T-cell (primary cell): ENCODE measurements at regions not wholly inside any gene's neighbourhood (a gene's known extent, or its start where the extent isn't known, plus 50 kb on each side); places are given as distances from the start of the nearest gene placed in this dataset.

Experiments
- ATAC-seq, 4 experiments: fragments of 200-7000 bp in 3 of 4; fragments of 150-1000 bp in 1 of 4; cut with Tn5 transposase; replicated peaks in 1 of 4; 1 replicate in 3 of 4; 2 replicates in 1 of 4; pipeline ENCODE4 v1.10.0; 2021; ENCODE audit warnings: moderate library complexity in 3 of 4, mild to moderate bottlenecking in 2 of 4, moderate number of reproducible peaks in 1 of 4
- CTCF ChIA-PET, 2 donors: fragments of 300-600 bp; sonication (Branson Sonifier 250); formaldehyde crosslinking; loops; one replicate each; lab custom pipeline; 2022; ENCODE audit warnings: antibody characterized with exemption in 2 of 2; lab: Charles Lee
- POLR2A ChIA-PET, 2 donors: fragments of 300-600 bp; sonication (Branson Sonifier 250); formaldehyde crosslinking; loops; one replicate each; lab custom pipeline; 2022; ENCODE audit warnings: antibody characterized with exemption in 2 of 2; lab: Charles Lee
- DNase-seq, 35 experiments: peaks; one replicate each; pipeline versions ENCODE4 v3.0.0 to v3.0.0-alpha.2; 2013 to 2023
- H3K27ac ChIP-seq: one replicate; pipeline ENCODE4 v1.5.1; 2013; ENCODE audit warnings: low read length
- H3K27me3 ChIP-seq, 2 experiments: replicated peaks in 1 of 2; 1 replicate in 1 of 2; 2 replicates in 1 of 2; pipeline versions ENCODE4 v1.6.1 to v1.7.0; 2013; ENCODE audit warnings: low read length in 1 of 2, mixed read lengths in 1 of 2; ENCODE audit not compliant: control insufficient read depth in 2 of 2, insufficient read depth in 2 of 2; ENCODE audit errors: extremely low read depth in 1 of 2
- H3K36me3 ChIP-seq, 2 donors: 1 replicate in 1 of 2; 2 replicates in 1 of 2; pipeline versions ENCODE4 v1.6.1 to v1.7.0; 2013; ENCODE audit warnings: low read length in 1 of 2; ENCODE audit not compliant: control insufficient read depth in 2 of 2, insufficient read depth in 1 of 2; ENCODE audit errors: extremely low read depth in 1 of 2
- H3K4me1 ChIP-seq, 2 experiments: 1 replicate in 1 of 2; 2 replicates in 1 of 2; pipeline versions ENCODE4 v1.6.1 to v1.7.0; 2013; ENCODE audit warnings: low read length in 2 of 2, mixed read lengths in 1 of 2; ENCODE audit not compliant: insufficient read depth in 2 of 2, control insufficient read depth in 1 of 2; ENCODE audit errors: extremely low read depth in 1 of 2
- H3K4me3 ChIP-seq, 2 donors: 1 replicate in 1 of 2; 2 replicates in 1 of 2; pipeline versions ENCODE4 v1.5.1 to v1.7.0; 2013; ENCODE audit warnings: mild to moderate bottlenecking in 2 of 2, low read length in 1 of 2, moderate library complexity in 1 of 2; ENCODE audit not compliant: control insufficient read depth in 1 of 2; ENCODE audit errors: extremely low read depth in 1 of 2
- H3K9me3 ChIP-seq: 2 replicates; pipeline ENCODE4 v1.7.0; 2013
- H3K27ac Mint-ChIP-seq, 2 donors: one replicate each; pipeline ENCODE4 v1.8.0; 2020 to 2021; ENCODE audit warnings: mild to moderate bottlenecking in 2 of 2, mixed read lengths in 2 of 2
- H3K27me3 Mint-ChIP-seq, 2 donors: one replicate each; pipeline ENCODE4 v1.8.0; 2021 to 2022; ENCODE audit warnings: mixed read lengths in 2 of 2
- H3K36me3 Mint-ChIP-seq: one replicate; pipeline ENCODE4 v1.8.0; 2021; ENCODE audit warnings: mixed read lengths
- H3K4me1 Mint-ChIP-seq, 3 donors: one replicate each; pipeline ENCODE4 v1.8.0; 2020 to 2022; ENCODE audit warnings: mixed read lengths in 3 of 3, mild to moderate bottlenecking in 1 of 3
- H3K4me3 Mint-ChIP-seq, 3 donors: one replicate each; pipeline ENCODE4 v1.8.0; 2020 to 2022; ENCODE audit warnings: mild to moderate bottlenecking in 3 of 3, mixed read lengths in 3 of 3, moderate library complexity in 3 of 3
- H3K9me3 Mint-ChIP-seq, 3 donors: one replicate each; pipeline ENCODE4 v1.8.0; 2020 to 2022; ENCODE audit warnings: mixed read lengths in 3 of 3
- WGBS: methylation state at CpG from one replicate; pipeline ENCODE4 v1.1.5; 2013; ENCODE audit warnings: missing lambda C conversion rate; ENCODE audit not compliant: insufficient coverage; 5-methylcytosine and 5-hydroxymethylcytosine counted together

DNA sequence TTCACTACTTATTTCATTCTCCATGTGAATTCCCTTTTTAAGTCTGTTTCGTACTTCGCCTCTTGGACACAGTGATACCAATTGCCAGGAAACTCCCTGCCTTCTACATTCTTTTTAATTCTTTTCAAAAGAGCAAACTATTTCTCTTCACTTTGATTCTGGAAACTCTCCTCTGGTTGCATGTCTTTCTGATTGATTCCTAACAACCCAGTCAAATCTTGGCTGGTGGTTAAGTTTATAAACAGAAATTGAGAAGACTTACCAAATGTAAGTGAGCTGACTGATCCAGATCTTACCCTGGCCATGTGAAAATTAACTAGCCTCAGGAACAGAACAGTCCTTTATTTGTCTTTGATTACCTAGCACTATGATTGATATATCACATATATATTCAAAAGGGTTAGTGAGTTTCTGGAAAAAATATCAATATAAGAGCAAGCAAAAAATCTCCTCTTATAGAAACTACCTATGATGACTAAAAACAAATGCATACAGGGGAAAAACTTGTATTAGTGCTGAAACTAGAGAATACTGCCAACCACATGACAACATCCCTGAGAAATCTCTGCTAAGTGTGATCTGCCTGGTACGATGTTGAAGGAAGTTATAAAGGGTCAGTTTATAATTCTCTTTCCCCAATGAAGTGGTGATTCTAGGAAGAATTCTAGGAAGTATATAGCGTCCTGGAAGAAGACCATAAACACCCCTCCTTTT is 152.6 kb upstream of the HTR2A start:
- Histone ChIP-seq H3K4me3 (no peak overlapping the region), H3K9me3 (no peaks in the 10 kb centered on the region), H3K27me3 (peaks cover 0 to 2% of the 10 kb centered on the region in 2 experiments), H3K36me3 (no peaks in the 10 kb centered on the region), H3K4me1 (no peaks in the 10 kb centered on the region), H3K27ac (no peak overlapping the region)
- DNase-seq = no peak
- Mint-ChIP-seq H3K27me3 (peaks cover 9 to 18% of the 10 kb centered on the region in 2 donors), H3K27ac (no peak overlapping the region), H3K4me3 (no peak overlapping the region), H3K4me1 (no peaks in the 10 kb centered on the region), H3K9me3 (no peaks in the 10 kb centered on the region), H3K36me3 (no peaks in the 10 kb centered on the region)
- ATAC-seq = no peak
- POLR2A ChIA-PET = no interaction called here
- 94% methylated on average over 2 of the region's 4 CpGs for WGBS
- CTCF ChIA-PET = no interaction called here

GRCh38 chr13:47046706-47047105 is 149.9 kb upstream of the HTR2A start:
- H3K36me3 Mint-ChIP-seq = no peaks in the 10 kb centered on the region
- H3K27ac Mint-ChIP-seq = no peak overlapping the region
- DNase-seq = no peak
- H3K36me3 ChIP-seq = no peaks in the 10 kb centered on the region
- ChIA-PET POLR2A (no interaction called here), CTCF (no interaction called here)
- H3K9me3 Mint-ChIP-seq = no peaks in the 10 kb centered on the region
- H3K4me1 Mint-ChIP-seq = no peaks in the 10 kb centered on the region
- H3K4me1 ChIP-seq = no peaks in the 10 kb centered on the region
- no peak overlapping the region for H3K27ac ChIP-seq
- H3K27me3 ChIP-seq = peaks cover 0 to 2% of the 10 kb centered on the region in 2 experiments
- no peak overlapping the region for H3K4me3 Mint-ChIP-seq
- 67% methylated on average over 1 of the region's 2 CpGs for WGBS
- no peak overlapping the region for H3K4me3 ChIP-seq
- H3K27me3 Mint-ChIP-seq = peaks cover 15 to 28% of the 10 kb centered on the region in 2 donors
- no peak for ATAC-seq
- no peaks in the 10 kb centered on the region for H3K9me3 ChIP-seq

- no peak overlapping the region for H3K4me3 Mint-ChIP-seq
- no peak for DNase-seq
- no peak overlapping the region for H3K4me3 ChIP-seq
- no peak overlapping the region for H3K27ac ChIP-seq
- peaks cover 0 to 2% of the 10 kb centered on the region in 2 experiments for H3K27me3 ChIP-seq
- H3K4me1 Mint-ChIP-seq = no peaks in the 10 kb centered on the region
- no peaks in the 10 kb centered on the region for H3K9me3 ChIP-seq
- ChIA-PET POLR2A (no interaction called here), CTCF (no interaction called here)
- no peak for ATAC-seq
- H3K9me3 Mint-ChIP-seq = no peaks in the 10 kb centered on the region
- H3K36me3 ChIP-seq = no peaks in the 10 kb centered on the region
- WGBS = no CpG with 5 or more reads among the region's 2 CpGs
- H3K4me1 ChIP-seq = no peaks in the 10 kb centered on the region
- H3K36me3 Mint-ChIP-seq = no peaks in the 10 kb centered on the region
- H3K27me3 Mint-ChIP-seq = peaks cover 13 to 32% of the 10 kb centered on the region in 2 donors
- H3K27ac Mint-ChIP-seq = no peak overlapping the region
Measured at GRCh38 chr13:47044842-47045241, 148.0 kb upstream of the HTR2A start.

GRCh38 chr13:47039106-47039505 is 142.3 kb upstream of the HTR2A start:
- Mint-ChIP-seq H3K4me3 (no peak overlapping the region), H3K4me1 (peaks cover 0 to 2% (median 0%) of the 10 kb centered on the region in 3 donors), H3K27me3 (peaks cover 12 to 27% of the 10 kb centered on the region in 2 donors), H3K9me3 (no peaks in the 10 kb centered on the region), H3K27ac (no peak overlapping the region), H3K36me3 (no peaks in the 10 kb centered on the region)
- no peak for DNase-seq
- Histone ChIP-seq H3K4me3 (no peak overlapping the region), H3K9me3 (no peaks in the 10 kb centered on the region), H3K36me3 (no peaks in the 10 kb centered on the region), H3K4me1 (no peaks in the 10 kb centered on the region), H3K27ac (no peak overlapping the region), H3K27me3 (no peaks in the 10 kb centered on the region)
- ChIA-PET CTCF (no interaction called here), POLR2A (no interaction called here)
- no peak for ATAC-seq
- WGBS = no CpG with 5 or more reads among the region's 2 CpGs

DNA sequence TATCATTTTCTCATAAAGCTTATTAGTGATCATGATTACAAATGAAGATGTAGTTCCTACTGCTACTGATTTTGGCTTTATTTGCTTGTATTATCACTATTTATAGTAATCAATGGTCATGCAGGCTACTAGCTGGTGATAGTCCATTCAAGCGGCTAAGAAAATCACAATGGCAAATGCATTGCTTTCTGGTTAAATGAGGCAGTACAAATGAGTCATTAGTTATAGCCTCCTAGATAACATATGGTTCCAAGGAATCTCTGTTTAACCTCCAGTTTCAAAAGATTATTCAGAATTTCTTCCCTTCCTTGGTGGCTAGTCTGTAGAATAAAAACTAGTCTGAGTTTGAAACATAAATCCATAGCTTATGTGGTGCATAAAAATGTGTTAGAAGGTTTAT is 141.3 kb upstream of the HTR2A start:
- CTCF ChIA-PET = no interaction called here
- no peaks in the 10 kb centered on the region for H3K27me3 ChIP-seq

DNA sequence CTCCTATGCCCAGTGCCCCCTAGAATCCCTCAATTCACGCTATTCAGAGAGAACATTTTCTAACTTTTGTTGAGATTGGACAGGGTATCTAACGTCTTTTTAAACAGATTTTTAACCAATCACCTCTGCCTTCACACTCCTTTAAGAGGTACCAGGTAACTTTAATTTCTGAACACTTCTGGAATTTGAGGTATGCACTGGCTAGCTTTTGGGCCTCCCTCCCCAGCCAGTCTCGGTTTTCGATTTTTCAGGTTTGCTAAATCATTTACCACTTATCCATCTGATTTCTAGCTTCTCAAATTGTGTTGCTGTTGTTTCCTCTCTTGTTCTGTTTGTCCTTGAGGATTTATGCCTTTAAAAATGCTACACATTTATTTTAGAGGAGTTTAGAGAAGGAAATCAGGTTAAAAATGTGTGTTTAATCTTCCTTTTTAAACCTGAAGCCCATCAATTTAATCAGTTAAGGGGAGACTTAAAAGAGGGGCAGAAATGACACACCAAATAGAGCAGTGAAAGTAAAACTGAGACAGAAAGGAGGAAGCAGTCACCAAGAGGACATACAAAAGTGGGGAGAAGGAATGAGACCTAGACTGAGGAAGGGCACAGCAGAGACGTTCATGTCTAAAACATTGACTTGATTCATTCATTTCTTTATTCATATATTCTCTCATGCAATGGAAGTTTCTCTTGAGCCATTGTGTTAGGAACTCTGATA is 139.6 kb upstream of the HTR2A start:
- Histone ChIP-seq H3K27me3 (no peaks in the 10 kb centered on the region), H3K9me3 (no peaks in the 10 kb centered on the region), H3K36me3 (no peaks in the 10 kb centered on the region), H3K4me3 (no peak overlapping the region), H3K4me1 (no peaks in the 10 kb centered on the region), H3K27ac (no peak overlapping the region)
- no peak for ATAC-seq
- no peaks in the 10 kb centered on the region for H3K9me3 Mint-ChIP-seq
- H3K4me3 Mint-ChIP-seq = no peak overlapping the region
- no peak overlapping the region for H3K27ac Mint-ChIP-seq
- peaks cover 14 to 28% of the 10 kb centered on the region in 2 donors for H3K27me3 Mint-ChIP-seq
- CTCF ChIA-PET = no interaction called here
- WGBS = no CpG with 5 or more reads among the region's 5 CpGs
- no peak for DNase-seq
- POLR2A ChIA-PET = no interaction called here
- peaks cover 0 to 2% (median 0%) of the 10 kb centered on the region in 3 donors for H3K4me1 Mint-ChIP-seq
- no peaks in the 10 kb centered on the region for H3K36me3 Mint-ChIP-seq

More for the DNA sequence above, 141.3 kb upstream of the HTR2A start:
- H3K27ac ChIP-seq = no peak overlapping the region
- H3K9me3 ChIP-seq = no peaks in the 10 kb centered on the region
- Mint-ChIP-seq H3K27ac (no peak overlapping the region), H3K36me3 (no peaks in the 10 kb centered on the region), H3K27me3 (peaks cover 10 to 23% of the 10 kb centered on the region in 2 donors), H3K4me1 (peaks cover 0 to 2% (median 0%) of the 10 kb centered on the region in 3 donors), H3K4me3 (no peak overlapping the region), H3K9me3 (no peaks in the 10 kb centered on the region)
- no peaks in the 10 kb centered on the region for H3K36me3 ChIP-seq
- H3K4me1 ChIP-seq = no peaks in the 10 kb centered on the region
- POLR2A ChIA-PET = no interaction called here
- DNase-seq (no peak), ATAC-seq (no peak)
- H3K4me3 ChIP-seq = no peak overlapping the region
- no CpG with 5 or more reads among the region's 1 CpG for WGBS
